ENCODE measurements at regions not wholly inside any gene's neighbourhood (a gene's known extent, or its start where the extent isn't known, plus 50 kb on each side); places are given as distances from the start of the nearest gene placed in this dataset.

DNA sequence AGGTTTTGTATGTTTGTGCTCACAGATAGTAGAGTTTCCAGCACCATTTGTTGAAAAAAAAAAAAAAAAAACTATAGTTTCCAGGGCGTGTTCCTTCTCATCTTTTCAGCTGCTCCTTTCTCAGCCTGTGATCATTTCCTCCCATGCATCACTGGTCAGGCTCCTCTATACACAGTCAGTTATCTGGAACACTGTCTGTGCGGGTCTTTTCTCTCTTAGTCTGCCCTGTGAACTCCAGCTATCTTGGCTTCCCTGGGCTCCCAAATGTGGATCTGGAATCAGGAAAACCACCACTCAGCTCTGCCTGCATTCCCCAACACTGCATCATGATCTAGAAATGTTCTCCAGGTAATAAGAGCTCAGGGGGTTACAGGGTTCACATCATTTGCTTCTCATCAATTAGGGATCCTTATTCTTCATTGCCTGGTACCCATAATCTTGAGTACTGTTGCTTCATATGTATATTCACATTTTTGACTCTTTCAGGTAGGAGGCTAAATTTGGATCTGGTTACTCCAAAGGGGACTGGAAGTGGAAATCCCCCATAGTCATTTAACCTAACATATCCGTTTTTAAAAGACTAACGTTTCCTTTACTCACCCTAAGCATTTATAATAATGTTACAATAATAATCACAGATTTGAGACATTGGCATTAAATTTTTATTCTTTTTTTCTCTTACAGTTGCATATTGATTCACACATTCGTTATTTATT lies 221.8 kb upstream of the KLF3 start:
- no peak for DNase-seq (ENCODE audit: extremely low read depth in 1 of 11, low read depth in 9 of 11, low spot score in 4 of 11)

GRCh38 chr4:38449506-38450174 lies 214.4 kb upstream of the KLF3 start:
- DNase-seq (ENCODE audit: extremely low read depth in 1 of 11, low read depth in 9 of 11, low spot score in 4 of 11) = no peak

DNA sequence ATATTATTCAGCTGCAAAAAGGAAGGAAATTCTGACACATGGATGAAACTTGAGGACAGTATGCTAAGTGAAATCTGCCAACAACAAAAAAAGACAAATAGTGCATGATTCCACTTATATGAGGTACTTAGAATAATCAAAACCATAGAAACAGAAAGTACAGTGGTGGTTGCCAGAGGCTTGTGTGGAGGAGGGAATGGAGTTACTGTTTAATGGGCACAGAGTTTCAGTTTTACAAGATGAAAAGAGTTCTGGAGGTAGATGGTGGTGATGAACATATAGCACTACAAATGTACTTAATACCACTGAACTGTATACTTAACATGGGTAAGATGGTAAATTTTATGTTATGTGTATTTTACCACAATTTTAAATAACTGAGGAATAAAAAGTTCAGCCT lies 212.0 kb upstream of the KLF3 start:
- no peak for DNase-seq (ENCODE audit: extremely low read depth in 1 of 11, low read depth in 9 of 11, low spot score in 4 of 11)

- DNase-seq (ENCODE audit: extremely low read depth in 1 of 11, low read depth in 9 of 11, low spot score in 4 of 11) = no peak
These were observed 211.5 kb upstream of the KLF3 start for GRCh38 chr4:38452542-38452941.

DNA sequence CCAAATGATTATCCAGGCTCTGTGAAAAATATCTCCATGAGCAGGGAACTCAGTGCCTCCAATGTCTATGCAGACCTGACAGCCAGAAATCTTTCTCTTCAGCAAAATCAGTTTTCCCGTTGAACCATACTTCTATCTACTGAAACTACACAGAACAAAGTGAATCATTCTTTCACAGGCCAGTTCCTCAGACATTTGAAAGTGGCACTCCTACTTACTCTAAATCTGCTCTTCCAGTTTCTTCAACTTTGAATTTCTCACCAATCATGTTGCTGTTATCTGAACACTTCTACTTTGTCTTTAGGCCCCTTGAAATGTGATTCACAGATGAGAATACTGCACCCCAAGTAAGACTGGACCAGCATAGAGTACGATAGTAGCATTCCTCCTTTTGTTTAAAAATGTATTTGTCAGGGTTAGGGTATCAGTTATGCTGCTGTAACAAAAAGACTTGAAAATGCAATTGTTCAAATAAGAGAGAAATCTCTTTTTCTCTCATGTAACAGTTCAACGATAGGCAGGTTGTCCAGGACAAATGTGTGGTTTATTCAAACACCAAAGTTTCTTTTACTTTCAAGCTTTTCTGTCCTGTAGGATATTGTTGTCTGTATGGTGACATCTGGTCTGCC lies 210.6 kb upstream of the KLF3 start:
- DNase-seq (ENCODE audit: extremely low read depth in 1 of 11, low read depth in 9 of 11, low spot score in 4 of 11) = no peak

DNA sequence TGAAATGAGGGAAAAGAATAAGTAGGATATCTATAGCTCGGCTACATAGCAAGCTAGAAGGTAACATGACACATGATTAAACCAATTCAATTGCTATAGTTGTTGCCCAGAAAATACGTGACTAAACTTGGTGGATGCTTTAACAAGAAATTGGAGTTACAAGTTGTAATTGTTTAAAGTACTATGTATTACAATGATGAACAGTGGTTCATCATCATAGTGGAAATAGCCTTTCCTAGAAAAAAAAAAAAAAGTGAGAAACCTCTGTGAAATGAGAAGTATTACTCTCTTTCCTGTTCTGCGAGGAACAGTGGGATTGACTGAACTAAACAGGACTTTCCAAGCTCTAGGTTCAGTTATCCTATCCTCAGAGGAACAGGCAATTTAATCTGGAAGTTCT lies 209.7 kb upstream of the KLF3 start:
- DNase-seq (ENCODE audit: extremely low read depth in 1 of 11, low read depth in 9 of 11, low spot score in 4 of 11) = no peak

DNA sequence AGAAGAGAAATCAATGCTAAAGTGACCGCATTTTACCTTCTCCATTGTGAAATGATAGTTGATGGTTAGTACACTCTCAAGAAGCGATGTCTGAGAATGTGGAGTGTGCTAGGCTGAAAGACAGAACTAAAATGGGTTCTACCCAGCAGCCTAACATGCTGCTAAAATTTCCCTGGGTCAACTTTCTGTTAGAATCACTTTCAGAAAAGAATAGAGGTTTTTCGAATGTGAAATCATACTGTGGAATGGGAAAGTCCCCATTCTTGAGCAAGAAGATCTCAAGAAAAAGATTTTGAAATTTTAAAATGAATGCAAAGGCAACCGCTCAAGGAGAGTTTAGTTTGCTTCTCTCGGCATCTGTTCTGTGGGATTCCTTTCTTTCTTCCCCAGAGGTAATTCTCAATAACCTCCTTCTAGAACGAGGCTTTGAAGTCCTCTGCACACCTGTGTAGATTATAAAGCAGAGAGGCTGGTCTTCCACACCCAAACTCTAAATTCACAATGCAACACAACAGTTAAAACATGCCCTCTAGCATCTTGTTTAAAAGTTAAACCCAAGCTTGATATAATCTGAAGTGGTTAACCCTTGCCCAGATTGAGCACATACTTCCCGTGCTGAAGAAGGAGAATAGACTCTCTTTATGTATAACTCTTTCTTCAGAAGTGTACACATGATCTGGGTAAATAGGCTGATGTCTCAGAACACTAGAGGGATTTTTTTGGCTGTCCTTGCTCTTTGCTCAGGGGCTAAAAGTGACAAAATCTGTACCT lies 208.7 kb upstream of the KLF3 start:
- DNase-seq (ENCODE audit: extremely low read depth in 1 of 11, low read depth in 9 of 11, low spot score in 4 of 11) = no peak

DNA sequence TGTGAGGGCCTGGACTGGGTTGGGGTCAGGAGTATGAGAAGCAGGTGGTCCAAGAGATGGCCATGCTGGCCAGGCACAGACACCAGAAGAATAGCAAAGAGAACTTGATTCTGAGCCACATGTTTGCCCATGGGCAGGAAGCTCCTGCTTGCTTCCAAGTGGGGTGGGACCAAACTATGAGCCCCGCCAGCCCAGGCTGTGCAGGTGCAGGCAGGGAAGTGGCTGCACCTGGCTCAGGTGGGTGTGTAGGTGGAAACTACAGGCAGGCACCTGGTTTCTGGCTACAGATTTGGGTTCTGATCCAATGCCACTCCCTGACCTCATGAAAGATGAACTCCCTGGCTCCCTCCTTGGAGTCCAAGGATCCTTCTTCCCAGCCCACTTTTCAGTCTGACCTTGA lies 207.9 kb upstream of the KLF3 start:
- DNase-seq (ENCODE audit: extremely low read depth in 1 of 11, low read depth in 9 of 11, low spot score in 4 of 11) = no peak

- DNase-seq (ENCODE audit: extremely low read depth in 1 of 11, low read depth in 9 of 11, low spot score in 4 of 11) = no peak
These were observed 202.7 kb upstream of the KLF3 start for GRCh38 chr4:38461342-38461741.

DNA sequence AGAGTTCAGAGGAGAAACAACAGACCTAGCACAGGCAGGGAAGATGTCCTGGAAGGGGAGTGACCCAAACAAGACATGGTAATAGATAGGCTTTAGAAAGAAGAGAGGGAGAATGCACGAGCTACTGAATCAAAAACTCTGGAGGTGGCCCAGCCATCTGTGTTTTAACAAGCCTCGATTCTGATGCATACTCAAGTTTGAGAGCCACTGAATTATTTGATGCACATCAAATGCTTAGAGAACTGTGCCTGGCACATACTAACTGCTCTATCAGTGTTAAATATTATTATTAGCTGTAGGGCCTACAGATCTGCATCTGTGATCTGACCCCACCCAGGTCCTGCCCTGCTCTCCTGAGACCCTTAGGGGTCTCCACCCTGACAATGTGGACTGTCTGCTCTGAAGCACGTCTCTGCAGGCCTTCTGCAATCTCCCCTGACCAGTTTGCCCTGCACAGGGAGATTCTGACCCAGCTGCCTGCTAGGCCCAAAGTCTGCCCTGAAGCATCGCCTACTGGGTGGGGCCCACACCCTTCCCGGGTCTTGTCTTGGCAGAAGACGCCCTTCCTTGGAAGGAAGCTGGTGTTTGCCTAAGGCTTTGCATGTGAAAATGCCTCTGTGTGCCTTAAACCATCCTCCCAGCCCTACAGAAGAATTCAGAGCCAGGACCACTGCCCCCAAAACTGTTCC lies 201.5 kb upstream of the KLF3 start:
- no peak for DNase-seq (ENCODE audit: extremely low read depth in 1 of 11, low read depth in 9 of 11, low spot score in 4 of 11)

GRCh38 chr4:38463268-38463958 lies 200.6 kb upstream of the KLF3 start:
- DNase-seq (ENCODE audit: extremely low read depth in 1 of 11, low read depth in 9 of 11, low spot score in 4 of 11) = no peak

DNA sequence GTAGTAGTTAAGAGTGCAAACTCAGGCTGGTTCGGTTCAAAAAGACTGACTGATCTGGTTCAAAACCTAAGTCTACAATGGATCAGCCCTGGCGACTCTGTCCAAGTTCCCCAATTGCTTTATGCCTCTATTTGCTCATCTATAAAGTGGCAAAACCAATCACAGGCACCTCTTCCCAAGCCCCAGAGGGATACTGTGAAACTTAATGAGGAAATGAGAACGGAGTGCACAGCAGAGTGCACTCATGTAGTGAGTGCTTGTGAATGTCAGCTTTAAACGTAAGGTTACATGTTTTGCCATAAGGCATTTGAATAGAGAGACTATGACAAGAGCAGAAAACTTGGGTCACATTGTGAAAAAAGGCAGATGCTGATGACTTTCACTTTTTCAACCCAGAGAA lies 199.7 kb upstream of the KLF3 start:
- no peak for DNase-seq (ENCODE audit: extremely low read depth in 1 of 11, low read depth in 9 of 11, low spot score in 4 of 11)

- no peak for DNase-seq (ENCODE audit: extremely low read depth in 1 of 11, low read depth in 9 of 11, low spot score in 4 of 11)
These were observed 197.6 kb upstream of the KLF3 start for GRCh38 chr4:38466401-38466800.

- DNase-seq (ENCODE audit: extremely low read depth in 1 of 11, low read depth in 9 of 11, low spot score in 4 of 11) = no peak
These were observed 196.7 kb upstream of the KLF3 start for GRCh38 chr4:38467296-38467695.

DNA sequence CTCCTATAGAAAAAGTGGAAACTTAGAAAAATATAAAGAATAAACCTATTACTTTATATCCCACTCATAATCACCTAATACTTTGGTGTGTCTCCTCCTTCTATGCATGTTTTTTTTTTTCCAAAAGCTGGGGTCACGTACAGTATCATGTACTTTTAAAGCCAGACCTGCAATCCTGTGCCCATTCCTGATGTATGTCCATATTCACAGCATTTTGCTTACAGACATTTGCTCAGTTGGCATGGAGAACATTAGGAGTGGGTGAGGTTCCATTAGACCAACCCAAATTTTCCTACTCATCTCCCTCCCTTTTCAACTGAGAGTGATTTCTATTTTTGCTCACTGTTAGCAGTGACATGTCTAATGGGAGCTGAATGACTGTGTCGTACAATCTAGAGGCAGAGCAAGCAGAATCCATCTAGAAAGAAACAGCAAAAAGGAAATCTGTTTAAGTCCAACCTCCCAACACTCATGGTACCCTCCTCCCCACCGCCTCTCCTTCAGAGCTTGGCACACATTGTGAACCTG lies 195.6 kb upstream of the KLF3 start:
- DNase-seq (ENCODE audit: extremely low read depth in 1 of 11, low read depth in 9 of 11, low spot score in 4 of 11) = no peak

DNA sequence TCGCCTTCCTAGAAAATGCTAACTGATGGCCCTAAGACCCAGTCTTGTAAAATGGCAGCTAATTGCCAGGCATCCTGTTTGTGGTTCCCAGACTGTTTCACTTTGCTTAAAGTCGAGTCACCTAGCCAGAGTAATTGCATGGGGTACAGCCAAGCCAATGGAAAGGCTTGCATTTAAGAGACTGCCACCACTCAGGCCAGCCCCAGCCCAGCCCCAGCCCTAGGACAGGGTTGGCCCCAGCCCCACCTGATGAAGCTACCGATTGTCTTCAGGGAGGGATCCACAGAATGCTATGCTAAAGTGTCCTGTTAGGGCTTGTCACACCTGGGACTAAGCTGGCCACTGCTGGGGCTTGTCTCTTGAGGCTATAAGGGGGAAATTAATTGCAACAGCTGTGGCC lies 194.6 kb upstream of the KLF3 start:
- no peak for DNase-seq (ENCODE audit: extremely low read depth in 1 of 11, low read depth in 9 of 11, low spot score in 4 of 11)

GRCh38 chr4:38470735-38471262 lies 193.2 kb upstream of the KLF3 start:
- DNase-seq (ENCODE audit: extremely low read depth in 1 of 11, low read depth in 9 of 11, low spot score in 4 of 11) = no peak

GRCh38 chr4:38482696-38483095 lies 181.3 kb upstream of the KLF3 start:
- no peak for DNase-seq (ENCODE audit: extremely low read depth in 1 of 11, low read depth in 9 of 11, low spot score in 4 of 11)

Data from renal cortex interstitium (tissue), 11 donors.